Right renal pelvis (tissue), 4 donors: ENCODE measurements at regions not wholly inside any gene's neighbourhood (a gene's known extent, or its start where the extent isn't known, plus 50 kb on each side); places are given as distances from the start of the nearest gene placed in this dataset.
A peak's percentile ranks its signal among the peaks of the same experiment; 100 is the strongest.

Source experiments
- DNase-seq, 4 donors: peaks; one replicate each; pipeline ENCODE4 v3.0.0-alpha.2; 2013; ENCODE audit warnings: low read depth in 4 of 4, low spot score in 3 of 4, missing footprints in 1 of 4

DNA sequence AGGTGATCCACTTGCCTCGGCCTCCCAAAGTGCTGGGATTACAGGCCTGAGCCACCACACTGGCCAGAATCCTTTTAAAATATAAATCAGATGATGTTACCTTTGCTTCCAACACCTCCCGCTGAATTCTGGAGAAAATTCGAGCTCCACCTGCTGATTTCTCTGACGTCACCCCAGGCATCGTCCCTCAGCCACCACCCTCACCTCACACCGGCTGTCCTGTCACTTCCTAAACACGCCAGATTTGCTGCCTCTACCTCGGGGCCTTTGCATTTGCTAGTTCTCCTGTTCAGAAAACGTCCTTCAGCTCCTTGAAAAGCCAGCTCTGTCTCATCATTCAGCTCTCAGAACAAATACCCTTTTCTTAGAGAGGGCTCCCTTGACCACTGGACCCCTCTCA, 57.9 kb downstream of the FBXO2 start:
- no peak for DNase-seq

DNA sequence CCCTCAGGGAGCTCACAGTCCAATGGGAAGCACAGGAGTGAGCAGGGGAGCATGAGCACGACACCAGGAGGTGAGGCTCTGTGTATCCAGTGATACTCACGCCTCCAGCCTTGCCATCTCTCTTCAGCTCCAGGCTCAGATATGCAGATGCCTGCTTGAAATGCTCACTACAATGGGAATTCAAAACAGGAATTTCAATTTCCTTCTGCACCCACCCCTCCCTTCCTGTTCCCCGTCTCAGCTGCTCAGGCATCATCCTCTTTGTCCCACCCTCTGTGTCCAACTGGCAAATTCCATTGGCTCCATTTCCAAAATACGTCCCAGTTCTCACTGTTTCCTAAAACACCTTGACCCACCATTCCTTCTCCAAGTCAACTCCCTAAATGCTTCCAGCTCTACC, 58.9 kb downstream of the FBXO2 start:
- DNase-seq: no peak

DNA sequence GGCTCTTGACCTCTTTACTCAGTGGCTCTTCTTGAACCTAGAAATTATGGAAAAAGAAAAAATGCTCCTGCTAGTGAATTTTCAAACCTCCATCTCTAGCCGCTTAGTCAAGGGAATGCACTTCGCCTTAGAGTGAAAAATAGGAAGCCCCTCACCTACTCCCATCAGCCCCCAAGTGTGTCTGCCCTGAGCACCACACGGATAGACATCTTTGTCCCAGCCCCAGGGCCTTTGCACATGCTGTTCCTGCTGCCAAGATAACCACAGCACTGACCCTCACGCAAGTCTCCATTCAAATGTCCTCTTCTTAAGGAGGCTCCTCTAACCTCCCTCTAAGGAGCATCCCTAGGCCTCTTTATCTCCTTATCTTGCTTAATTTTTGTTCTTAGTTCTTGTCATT, 59.6 kb downstream of the FBXO2 start:
- DNase-seq: no peak

DNA sequence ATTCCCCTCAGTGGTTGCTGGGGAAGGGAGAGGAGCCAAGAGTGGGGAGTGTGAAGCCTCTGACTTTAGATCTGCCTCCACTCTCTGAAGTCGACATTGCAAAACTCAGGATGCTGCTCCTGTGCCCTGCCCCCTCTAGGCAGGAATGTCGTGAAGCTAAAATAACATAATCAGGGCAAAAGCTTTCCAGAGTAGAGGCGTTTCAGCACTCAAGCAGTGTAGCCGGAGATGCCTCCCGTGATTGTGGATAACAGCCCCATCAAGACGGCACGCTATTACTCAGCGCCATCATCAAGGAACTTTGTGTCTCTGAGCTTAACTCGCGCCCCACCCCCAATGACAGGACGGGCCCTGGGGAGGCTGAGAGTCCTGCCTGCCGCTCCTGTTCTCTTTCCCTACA, 60.0 kb downstream of the FBXO2 start:
- peak in 2 of 4 donors; percentile 7 to 8 for DNase-seq

DNA sequence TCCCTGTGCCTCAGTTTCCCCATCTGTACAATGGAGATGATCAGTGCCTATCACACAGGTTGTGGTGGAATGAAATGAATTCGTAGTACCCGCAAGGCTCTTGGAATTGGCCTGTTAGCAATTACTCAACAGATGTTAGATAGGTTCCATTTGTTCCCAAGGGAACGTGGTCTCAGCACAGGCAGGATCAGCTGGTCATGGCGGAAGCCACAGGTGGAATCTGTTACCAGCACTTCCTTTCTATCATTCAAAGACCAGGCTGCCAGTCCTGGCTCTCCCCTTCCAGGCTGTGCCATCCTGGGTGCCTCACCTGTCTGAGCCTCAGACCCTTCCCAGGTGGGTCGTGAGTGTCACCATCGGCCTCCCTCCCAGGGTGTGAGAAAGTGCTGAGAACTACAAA, 61.5 kb downstream of the FBXO2 start:
- no peak for DNase-seq

DNA sequence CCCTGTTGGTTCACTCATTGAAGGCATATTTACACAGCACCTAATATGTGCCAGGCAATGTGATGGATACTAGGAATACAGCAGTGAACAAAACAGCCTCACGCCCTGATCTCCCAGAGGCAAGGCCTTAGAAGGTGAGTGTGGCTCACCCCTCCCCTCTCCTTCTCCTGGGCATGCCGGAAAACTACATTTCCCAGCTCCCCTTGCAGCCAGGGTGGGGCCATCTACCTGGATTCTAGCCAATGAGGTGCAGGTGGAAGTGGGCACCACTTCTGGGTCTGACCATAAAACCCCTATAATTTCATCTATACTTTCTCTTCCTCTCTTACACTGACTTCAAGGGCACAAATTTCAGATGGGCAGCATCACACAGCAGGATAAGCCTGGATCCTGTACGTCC, 63.8 kb downstream of the FBXO2 start:
- no peak for DNase-seq
